ENCODE measurements at regions not wholly inside any gene's neighbourhood (a gene's known extent, or its start where the extent isn't known, plus 50 kb on each side); places are given as distances from the start of the nearest gene placed in this dataset.
"Not testable (repeated sequence)": the region's sequence is repeated elsewhere in the genome, so short reads cannot be mapped to it uniquely, and the experiment has no call there.

DNA sequence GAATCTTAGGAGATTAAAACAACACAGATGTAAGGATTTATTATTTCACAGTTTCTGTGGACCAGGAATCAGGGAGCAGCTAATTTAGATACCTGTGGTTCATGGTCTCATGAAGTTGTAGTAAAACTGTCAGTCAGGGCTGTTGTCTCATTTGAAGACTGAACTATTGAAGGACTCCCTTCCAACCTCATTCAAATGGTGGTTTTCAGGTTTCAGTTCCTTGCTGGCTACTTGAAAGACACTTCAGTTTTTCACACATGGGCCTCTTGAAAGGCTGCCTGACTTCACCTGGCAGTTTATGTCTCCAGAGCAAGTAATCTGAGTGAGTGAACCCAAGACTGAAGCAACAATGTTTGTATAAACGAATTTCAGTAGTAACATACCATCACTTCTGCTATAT is 915.9 kb downstream of the PLA2G4A start:
- no peak for DNase-seq

DNA sequence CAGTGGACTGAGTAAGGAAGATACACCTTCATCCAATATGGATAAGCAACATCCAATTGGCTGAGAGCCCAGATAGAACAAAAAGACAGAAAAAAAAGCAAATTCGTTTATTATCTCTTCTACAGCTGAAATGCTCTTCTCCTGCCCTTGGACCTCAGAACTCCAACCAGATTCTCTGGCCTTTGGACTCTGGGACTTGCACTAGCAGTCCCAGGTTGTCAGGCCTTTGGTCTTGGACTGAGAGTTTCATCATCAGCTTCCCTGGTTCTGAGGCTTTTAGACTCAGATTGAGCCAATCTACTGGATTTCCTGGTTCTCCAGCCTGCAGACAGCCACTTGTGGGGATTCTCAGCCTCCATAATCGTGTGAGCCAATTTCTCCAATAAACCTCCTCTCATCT is 926.8 kb downstream of the PLA2G4A start:
- DNase-seq = no peak

DNA sequence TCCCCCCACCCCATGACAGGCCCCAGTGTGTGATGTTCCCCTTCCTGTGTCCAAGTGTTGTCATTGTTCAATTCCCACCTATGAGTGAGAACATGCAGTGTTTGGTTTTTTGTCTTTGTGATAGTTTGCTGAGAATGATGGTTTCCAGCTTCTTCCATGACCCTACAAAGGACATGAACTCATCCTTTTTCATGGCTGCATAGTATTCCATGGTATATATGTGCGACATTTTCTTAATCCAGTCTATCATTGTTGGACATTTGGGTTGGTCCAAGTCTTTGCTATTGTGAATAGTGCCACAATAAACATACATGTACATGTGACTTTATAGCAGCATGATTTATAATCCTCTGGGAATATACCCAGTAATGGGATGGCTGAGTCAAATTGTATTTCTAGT is 927.9 kb downstream of the PLA2G4A start:
- not testable (repeated sequence) for DNase-seq

DNA sequence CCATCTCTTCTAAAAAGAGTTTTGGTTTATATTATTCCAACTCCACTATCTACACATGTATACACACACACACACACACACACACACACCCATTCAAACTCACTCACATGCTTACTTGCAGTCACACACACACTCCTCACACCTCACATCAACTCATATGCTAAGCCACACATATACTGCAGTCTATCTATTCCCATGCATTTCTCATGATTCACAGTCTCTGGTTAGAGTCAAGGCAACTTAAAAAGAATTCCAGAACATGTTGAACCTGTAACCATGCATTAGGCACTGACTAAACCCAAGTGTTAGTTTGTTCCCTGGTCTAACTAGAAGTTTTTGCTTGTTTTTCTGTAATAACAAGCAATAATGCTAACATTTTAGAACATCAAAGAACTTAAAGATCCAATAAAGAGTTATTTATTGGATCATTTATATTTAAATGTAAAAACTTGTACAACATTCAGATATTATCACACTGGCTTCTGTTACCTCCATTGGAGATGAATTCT is 931.1 kb downstream of the PLA2G4A start:
- DNase-seq = no peak

DNA sequence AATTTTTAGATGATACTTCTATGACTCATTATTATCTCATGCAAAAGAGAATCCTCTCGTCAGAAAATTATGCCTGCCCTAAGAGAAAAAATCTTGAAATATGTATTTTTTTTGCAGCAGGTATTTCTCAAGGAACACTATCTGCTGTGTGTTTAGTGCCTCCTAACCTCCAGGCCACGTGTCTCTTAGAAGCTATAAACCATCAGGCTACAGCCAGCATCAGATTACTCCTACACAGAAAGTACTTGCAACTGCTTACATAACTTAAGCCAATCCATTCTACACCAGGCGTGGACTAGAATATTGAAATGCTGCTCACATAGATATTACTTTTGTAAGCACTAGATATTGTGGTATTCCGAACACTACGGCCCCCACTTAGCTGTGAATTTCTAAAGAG is 933.4 kb downstream of the PLA2G4A start:
- DNase-seq = no peak

DNA sequence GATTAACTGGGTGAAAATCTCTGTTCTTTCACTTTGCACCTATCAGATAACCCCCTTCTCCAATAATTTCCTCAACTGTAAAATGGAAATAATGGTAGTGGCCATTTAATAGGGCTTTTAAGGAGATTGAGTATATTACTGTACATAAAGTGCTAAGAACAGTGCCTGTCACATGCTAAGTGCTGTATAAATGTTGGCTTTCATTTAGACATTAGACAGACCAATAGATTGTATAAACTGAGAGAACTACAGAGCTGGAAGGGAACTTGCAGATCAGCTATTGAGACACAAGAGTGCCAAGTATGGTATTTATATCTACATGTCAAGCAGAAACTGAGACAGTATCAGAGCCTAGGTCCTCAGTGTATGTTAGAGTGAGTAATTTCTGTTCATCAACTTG is 934.7 kb downstream of the PLA2G4A start:
- no peak for DNase-seq

DNA sequence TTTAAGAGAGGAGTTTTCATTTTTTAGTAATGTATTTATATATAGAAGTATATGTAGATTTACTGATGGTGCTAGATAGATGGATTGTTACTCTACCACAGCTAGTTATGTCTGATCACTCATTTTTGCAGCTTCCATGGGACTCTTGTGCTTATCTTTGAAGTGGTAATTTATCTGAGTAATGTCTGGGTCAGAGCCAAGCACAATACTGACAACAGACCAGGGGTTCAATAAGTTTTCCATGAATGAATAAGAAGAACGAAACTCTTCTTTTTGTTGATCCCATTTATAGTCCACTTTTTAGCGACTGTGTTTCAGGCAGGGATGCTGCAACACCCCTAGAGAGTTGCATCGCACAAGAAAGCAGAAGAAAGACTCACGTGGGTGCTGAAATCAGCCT is 935.2 kb downstream of the PLA2G4A start:
- no peak for DNase-seq

DNA sequence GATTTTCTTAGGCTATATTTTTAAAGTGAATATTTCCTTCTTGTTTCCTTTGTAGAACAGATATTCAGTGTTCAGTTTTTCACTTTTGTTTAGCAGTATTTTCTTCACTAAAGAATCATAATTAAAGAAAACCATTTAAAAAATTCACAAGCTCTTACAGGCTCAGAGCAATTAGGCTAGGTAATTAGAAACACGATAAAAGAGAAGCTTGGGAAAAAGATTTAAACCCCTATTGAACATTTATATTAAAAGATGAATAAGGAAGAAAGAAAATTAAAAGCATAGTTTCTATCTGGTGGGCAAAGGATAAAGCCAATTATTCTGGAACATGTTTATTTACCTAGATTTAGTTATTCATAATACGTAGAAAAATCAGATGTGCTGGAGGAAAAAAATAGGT is 942.6 kb downstream of the PLA2G4A start:
- no peak for DNase-seq

DNA sequence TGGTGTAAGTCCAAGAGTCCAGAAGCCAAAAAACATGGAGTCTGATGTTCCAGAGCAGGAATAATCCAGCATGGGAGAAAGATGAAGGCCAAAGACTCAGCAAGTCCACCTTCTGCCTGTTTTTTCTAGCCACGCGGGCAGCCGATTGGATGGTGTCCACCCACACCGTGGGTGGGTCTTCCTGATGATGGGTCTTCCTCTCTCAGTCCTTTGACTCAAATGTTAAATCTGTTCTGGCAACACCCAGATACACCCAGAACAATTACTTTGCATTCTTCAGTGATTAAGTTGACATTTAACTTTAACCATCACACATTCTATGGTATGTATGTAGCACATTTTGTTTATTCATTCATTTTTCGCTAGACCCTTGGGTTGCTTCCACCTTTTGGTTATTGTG is 944.4 kb downstream of the PLA2G4A start:
- no peak for DNase-seq

DNA sequence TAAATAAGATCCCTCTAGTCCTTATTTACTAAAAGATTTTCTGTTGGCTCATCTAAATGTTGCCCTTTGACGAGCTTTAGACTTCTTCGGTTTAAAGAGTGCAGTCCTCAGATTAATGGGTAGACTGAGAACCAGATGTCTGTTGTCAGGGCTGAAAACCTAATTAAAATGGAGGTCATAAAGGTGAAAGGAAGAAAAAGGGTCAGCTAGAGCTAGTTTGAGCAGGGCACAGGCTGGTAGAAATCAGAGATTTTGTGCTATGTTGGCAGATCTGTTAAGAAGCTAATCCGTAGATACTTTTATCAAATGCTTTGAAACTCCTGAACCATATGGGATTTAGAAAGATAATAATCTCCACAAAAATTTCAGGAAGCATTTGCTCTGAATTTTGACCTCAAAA is 959.0 kb downstream of the PLA2G4A start:
- no peak for DNase-seq

DNA sequence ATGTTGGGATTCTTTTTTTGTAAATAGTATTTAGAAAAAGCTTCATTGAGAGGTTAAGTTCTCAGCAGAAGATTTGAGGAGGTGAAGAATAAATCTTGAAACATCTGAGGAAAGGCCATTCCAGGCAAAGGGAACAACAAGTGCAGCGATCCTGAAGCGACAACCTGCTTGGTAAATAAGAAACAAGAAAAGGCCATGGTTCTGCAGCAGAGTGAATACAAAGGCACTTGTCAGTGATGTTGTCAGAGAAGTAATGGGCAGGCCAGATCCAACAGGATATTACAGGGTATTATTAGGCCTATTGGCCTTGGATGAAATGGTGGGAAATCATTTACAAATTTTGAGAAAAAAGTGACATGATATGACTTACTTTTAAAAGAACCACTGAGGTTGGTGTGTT is 960.0 kb downstream of the PLA2G4A start:
- DNase-seq = no peak

DNA sequence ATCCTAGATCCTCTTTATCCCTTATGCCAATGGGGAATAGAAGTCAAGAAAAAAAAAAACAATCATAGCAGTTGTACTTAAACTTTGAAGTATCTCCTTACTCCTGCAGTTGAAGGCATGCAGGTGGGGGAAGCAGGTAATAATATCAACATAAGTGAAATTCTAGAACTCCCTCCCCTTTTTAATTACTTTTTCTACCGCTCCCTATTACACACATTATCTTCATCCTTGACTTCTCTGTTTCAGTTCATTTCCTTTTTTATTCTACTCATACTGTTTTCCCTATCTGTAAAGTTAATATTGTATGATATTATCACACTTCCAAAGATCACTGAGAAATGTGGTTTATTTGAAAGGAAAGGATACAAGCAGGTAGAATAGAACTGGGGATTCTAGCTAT is 962.0 kb downstream of the PLA2G4A start:
- no peak for DNase-seq

DNA sequence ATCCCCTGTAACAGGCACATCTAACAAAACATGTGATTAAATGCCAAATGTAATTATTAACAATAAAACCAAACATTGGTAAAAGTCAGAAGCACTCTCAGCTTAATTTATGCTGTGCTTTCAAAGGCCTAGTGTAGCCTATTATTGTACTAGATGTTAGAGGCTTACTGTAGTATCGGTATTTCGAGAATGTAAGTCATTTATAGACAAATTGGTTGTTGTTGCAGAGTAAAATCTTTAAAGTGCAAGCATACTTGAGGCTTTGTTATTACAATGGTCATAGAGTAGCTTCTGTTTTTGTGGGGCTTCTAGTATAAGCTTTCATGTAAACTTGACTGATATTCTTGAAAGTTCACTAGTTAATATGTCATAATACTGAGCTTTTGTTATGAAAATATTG is 965.8 kb downstream of the PLA2G4A start:
- no peak for DNase-seq

DNA sequence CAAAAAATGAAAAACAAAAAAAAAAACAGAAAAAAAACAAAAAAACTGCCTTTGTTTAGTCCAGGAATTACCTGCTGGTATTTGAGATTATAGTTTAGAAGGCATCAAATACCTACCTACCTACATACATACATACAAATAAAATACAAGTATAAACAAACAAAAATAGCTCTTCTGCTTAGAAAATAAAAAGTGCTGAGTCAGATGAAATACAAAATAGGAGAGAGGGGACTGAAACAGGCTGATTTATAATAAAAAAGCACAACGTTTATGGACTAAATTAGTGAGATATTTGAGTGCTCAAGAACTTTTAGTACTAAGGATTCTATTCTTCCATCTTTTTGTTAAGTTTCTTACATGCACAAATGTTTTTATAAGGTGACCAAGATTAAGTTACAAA is 980.8 kb downstream of the PLA2G4A start:
- no peak for DNase-seq

DNA sequence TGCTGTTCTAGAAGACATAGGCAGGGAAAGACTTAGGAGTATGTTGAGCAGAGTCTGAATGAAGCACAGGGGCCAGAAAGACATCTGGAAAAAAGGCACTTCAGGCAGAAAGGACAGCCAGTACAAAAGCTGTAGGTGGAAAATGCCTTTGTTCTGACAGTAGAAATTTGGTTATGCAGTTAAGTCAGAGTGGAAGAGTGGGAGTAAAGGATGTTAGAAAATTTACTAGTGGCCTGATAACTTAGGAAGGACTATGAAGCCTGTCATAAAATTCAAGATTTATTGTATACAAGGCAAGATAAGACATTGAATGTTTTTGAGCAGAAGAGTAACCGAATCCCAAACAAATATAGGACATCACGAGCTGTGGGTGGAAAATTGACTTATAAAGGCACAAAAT is 987.9 kb downstream of the PLA2G4A start:
- no peak for DNase-seq

DNA sequence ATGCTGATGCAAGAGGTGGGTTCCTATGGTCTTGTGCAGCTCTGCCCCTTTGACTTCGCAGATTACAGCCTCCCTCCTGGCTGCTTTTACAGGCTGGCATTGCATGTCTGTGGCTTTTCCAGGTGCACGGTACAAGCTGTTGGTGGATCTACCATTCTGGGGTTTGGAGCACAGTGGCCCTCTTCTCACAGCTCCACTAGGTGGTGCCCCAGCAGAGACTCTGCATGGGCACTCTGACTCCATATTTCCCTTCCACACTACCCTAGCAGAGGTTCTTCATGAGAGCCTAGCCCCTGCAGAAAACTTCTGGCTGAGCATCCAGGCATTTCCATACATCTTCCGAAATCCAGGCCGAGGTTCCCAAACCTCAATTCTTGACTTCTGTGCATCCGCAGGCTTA is 989.0 kb downstream of the PLA2G4A start:
- no peak for DNase-seq

DNA sequence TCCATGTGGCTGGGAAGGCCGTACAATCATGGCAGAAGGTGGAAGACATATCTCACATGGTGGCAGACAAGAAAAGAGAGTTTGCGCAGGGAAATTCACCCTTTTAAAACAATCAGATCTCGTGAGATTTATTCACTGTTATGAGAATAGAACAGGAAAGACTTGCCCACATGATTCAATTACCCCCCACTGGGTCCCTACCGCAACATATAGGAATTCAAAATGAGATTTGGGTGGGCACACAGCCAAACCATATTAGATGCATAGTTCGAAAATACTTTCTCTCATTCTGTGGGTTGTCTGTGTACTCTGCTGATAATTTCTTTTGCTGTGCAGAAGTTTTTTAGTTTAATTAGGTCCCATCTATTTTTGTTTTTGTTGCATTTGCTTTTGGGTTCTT is 990.3 kb downstream of the PLA2G4A start:
- no peak for DNase-seq

DNA sequence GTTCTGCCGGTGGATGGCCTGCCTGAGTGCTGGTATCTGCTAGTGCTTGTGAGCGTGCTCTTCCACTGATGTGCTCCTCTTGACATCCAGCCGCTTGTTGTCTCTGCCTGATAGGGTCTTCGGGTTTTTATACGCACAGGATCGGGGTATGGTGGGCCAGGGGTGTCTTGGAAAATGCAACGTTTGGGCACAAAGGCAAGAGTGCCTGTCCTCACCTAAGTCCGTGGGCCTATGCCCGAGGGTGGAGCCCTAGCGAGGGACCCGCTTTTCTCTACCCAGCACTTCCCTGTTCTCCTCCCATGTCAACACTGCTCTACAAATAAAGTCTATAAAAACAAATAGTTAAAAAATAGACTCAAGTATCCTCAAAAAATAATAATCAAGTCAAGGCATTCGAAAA is 1007.8 kb downstream of the PLA2G4A start:
- no peak for DNase-seq

DNA sequence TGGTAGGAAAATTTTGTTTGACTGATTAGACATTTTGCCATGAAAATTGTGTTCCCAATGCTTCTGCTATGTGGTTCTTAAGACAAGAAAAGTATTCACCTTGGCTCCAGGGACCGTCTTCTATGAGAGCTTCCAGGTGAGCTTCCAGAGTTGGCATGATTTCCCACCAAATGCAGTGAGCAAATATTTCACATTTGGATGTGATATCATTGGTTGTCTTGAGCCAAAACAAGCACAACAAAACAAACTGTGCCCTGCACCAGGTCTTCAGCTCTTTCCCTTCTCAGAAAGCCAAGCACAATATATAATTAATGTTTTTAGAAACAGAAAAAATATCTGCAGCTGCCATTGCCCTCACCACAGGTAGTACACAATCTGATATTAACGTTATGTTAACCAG is 1009.0 kb downstream of the PLA2G4A start:
- DNase-seq = no peak

DNA sequence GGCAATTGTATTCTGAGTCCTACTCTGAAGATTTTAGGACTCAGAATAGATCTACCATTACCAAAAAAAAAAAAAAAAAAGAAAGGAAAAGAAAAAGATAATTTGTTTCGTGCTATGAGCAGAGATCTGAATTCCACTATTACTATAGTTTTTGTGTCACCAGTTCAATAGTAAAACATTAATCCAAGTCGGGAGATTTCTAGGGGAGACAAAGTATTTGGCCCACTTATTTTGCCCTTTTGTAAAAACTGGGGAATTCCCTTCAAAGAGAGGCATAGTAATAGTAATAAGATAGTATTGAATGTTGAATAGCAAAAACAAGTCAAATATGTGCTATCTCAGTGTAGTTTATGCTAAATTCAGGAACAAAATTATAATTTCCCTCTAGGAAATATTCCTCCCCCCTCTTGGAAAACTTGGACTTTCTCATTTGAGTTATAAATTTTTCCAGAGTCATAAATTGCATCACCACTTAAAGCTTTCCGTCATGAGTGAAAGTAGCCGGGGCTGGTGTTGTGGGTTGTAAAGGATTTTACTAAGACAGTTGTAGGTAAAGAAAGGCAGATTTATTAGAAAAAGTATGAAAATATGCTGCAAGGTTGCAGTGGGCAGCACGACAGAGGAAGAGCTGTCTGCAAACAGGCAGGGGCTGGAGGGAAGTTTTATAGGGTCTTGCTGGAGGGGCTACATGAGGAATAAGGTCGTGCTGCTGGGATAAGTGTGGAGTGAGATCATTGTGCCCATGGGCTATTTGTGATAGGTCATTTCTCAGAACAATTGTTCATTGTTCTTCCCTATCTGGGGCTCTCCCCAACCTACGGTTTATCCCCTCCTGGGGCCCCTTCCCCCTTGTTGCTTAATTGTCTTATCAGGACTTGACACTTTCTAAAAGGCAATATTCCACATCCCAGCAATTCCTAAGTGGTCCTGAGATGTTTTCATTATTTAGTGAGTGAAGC is 1009.9 kb downstream of the PLA2G4A start:
- no peak for DNase-seq

DNA sequence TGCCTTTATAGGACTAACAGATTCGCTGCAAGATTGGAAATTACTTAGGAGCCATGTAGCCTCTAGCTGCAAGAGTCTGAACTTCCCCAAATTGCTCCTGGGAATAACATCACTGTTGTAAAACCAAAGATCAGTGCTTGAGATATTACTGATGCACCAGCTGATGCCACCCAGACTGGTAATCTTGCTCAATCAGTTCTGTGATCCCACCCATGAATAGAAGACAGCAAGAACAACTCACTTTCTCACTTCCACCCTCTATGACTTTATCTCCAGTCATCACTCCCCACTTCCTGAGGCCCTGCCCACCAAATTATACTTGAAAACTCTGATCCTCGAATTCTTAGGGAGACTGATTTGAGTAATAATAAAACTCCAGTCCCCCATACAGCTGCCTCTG is 1011.1 kb downstream of the PLA2G4A start:
- DNase-seq = no peak

DNA sequence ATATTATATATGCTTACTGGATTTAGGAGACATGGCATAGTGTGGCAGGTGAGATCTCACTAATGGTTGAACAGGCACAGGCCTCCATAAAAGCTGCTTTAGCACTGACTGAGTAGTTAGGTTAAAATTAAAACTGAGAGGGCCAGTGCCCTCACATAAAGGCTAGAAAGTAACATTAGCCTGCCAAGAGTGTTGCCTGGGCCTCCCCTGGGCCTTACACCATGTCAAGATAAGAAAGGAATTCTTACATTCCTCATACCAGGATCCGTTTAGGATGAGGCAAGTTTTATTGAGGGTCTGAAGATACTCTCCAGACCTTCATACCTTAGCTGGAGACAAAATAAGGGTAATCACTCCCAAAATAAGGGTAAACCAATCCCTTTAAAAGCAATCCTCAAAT is 1011.8 kb downstream of the PLA2G4A start:
- no peak for DNase-seq

DNA sequence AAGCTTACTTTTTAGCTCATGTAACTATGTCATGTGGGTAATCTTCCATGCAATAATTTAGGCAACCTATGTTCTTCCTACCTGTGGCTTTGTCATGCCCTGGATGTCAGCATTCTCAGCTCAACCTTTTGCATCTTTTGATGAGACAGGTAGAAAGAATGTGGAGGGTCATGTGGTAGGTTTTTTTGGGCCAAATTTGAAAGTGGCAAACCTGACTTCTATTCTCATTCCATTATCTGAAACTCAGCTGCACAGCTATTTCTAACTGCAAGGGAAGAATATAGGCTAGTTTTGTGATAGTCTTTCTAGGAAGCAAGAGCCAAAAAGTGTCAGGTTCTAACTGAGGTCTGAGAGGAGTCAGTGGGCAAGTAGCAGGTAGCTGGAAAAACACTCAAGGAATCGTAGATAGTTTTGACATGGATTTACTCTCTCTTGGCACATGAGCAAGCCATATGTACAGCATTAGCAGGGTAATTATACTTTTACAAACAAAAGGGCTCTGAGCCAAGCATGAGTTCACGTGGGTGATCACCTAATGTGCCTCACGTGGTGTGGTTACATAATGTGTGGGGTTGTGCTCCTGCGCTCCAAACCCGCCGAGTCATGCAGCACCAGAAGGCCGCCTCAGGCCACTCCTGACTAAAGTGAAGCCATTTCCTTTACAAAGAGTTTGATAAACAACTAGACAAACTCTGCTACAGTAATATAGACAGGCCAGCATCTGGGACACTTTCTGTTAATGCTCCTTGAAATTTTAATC is 1013.8 kb downstream of the PLA2G4A start:
- DNase-seq = no peak

DNA sequence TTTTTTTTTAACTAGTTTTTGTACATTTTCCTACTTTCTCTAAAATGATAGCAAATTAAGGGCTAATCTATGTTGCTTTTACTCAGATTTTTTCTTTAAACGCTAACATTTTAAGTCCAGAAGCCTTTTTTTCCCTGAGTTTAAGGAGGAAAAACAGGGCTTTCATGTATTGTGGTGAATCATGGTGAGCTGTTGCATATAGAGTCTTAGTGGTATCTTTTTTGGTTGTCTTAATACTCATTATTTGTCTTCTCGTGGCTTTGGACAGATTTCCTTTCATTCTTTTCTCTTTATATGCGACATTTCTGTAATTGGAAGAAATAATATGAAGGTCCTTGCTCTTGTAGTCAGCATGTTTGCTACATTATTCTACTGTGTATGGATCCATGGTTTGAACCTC is 1015.6 kb downstream of the PLA2G4A start:
- DNase-seq = no peak

All from activated CD4-positive, alpha-beta T cell treated with anti-CD3 and anti-CD28 coated beads, Interleukin-2, amount 50 U/mL, for 48 hours (primary cell).